Stimulated activated naive CD8-positive, alpha-beta T cell treated with anti-CD3 and anti-CD28 coated beads, Interleukin-15, Interleukin-2, amounts not matched to agents 100 ng/mL and 50 ng/mL, for 24 hours (primary cell): ENCODE measurements at regions not wholly inside any gene's neighbourhood (a gene's known extent, or its start where the extent isn't known, plus 50 kb on each side); places are given as distances from the start of the nearest gene placed in this dataset.
A peak's percentile ranks its signal among the peaks of the same experiment; 100 is the strongest.
"Not testable (repeated sequence)": the region's sequence is repeated elsewhere in the genome, so short reads cannot be mapped to it uniquely, and the experiment has no call there.

Experiments used
- H3K27ac Mint-ChIP-seq: one replicate; pipeline ENCODE4 v1.8.0; 2021; ENCODE audit warnings: mild to moderate bottlenecking, mixed read lengths
- H3K27me3 Mint-ChIP-seq: one replicate; pipeline ENCODE4 v1.8.0; 2021; ENCODE audit warnings: mixed read lengths
- H3K36me3 Mint-ChIP-seq: one replicate; pipeline ENCODE4 v1.8.0; 2021; ENCODE audit warnings: low read depth, mixed read lengths
- H3K4me1 Mint-ChIP-seq: one replicate; pipeline ENCODE4 v1.8.0; 2021; ENCODE audit warnings: low read depth, mixed read lengths
- H3K4me3 Mint-ChIP-seq: one replicate; pipeline ENCODE4 v1.8.0; 2021; ENCODE audit warnings: mild to moderate bottlenecking, mixed read lengths
- H3K9me3 Mint-ChIP-seq: one replicate; pipeline ENCODE4 v1.8.0; 2021; ENCODE audit warnings: mixed read lengths

DNA sequence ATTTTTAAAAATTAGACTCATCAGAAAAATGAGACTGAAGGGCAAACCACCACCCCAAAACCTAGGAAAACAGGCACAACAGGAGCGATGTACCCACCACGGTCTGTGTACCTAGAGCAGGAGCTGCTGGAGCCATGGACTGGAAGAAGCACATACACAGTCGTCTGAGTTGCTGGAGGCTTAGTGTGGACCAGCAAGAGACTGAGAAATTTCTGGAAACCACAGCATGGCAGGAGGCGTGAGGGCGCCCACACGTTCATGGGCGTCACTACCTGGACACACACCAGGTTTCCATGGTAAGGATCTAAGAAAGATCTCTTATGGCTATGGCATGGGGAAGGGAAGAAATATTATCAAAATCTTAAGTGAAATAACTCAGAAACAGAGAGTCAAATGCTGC, 91.9 kb downstream of the MED10 start:
- Mint-ChIP-seq H3K27ac (no peak overlapping the region), H3K4me1 (no peaks in the 10 kb centered on the region), H3K4me3 (no peak overlapping the region), H3K27me3 (peaks cover 4% of the 10 kb centered on the region), H3K9me3 (no peaks in the 10 kb centered on the region), H3K36me3 (no peaks in the 10 kb centered on the region)

GRCh38 chr5:6284491-6284890, 93.9 kb downstream of the MED10 start:
- H3K4me1 Mint-ChIP-seq, H3K9me3 Mint-ChIP-seq, H3K27ac Mint-ChIP-seq, H3K4me3 Mint-ChIP-seq, H3K27me3 Mint-ChIP-seq, H3K36me3 Mint-ChIP-seq: not testable (repeated sequence)

DNA sequence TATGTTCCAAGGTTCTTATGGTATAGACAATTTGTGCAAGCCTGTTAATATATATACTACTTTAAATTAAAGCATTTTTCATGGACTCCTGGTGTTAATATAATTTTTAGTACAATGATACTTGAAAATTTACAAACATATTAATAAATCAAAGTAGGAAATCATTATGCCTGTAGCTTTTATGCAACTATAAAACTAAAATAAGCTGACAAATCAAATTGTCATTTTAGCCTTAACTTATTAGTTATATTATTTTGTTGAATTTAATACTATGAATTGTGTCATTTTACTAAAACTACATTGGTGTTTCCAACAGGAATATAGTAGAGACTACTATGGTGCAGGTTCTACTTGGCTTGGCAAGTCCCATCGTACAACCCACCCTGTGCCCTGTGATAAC, 96.0 kb downstream of the MED10 start:
- no peak overlapping the region for H3K27ac Mint-ChIP-seq
- H3K27me3 Mint-ChIP-seq: no peaks in the 10 kb centered on the region
- H3K4me3 Mint-ChIP-seq: no peak overlapping the region
- H3K4me1 Mint-ChIP-seq: no peaks in the 10 kb centered on the region
- no peaks in the 10 kb centered on the region for H3K9me3 Mint-ChIP-seq
- H3K36me3 Mint-ChIP-seq: no peaks in the 10 kb centered on the region

DNA sequence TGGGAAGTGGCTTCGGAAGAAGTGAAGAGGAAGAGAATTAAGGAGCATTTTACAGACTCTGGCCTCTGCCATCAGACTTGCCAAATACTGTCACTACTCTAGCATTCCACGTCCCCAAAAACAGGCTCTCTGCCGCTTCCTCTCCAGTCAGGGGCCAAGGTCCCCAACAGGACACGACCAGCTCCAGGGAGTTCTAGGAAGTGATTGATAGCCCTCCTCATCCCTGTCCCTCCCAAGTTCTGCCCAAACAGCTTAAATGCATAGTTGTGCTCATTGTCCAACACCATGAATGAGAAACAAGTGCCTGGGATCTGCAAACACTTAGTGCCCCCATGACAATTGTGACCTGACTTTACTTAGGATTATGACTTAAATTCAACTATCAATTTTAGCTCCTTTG, 96.5 kb downstream of the MED10 start:
- Mint-ChIP-seq H3K27ac (no peak overlapping the region), H3K4me1 (no peaks in the 10 kb centered on the region), H3K4me3 (no peak overlapping the region), H3K9me3 (no peaks in the 10 kb centered on the region), H3K36me3 (no peaks in the 10 kb centered on the region), H3K27me3 (no peaks in the 10 kb centered on the region)

- H3K27ac Mint-ChIP-seq: no peak overlapping the region
- no peaks in the 10 kb centered on the region for H3K9me3 Mint-ChIP-seq
- H3K27me3 Mint-ChIP-seq: no peaks in the 10 kb centered on the region
Observed at GRCh38 chr5:6280425-6281100, 97.8 kb downstream of the MED10 start.

DNA sequence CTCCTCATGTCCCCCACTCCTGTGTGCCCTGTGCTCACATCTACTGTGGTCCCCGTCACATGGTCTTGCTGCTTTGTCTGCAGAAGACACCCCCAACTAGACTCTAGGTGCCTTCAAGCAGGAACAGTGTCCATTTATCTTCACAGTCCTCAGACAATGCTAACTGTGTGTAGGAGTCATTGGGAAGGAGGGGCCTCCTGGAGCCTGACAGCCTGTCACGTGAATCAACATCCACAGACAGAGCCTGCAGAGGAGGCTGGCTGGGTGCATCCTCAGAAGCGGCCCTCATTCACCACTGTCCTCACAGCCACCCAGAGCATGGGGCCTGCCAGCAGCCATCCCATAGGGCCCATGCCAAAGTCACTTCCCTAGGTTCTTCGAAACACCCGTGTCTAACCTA, 98.7 kb downstream of the MED10 start:
- Mint-ChIP-seq H3K36me3 (no peaks in the 10 kb centered on the region), H3K4me3 (no peak overlapping the region), H3K27ac (no peak overlapping the region), H3K4me1 (peaks cover 7% of the 10 kb centered on the region), H3K9me3 (no peaks in the 10 kb centered on the region), H3K27me3 (no peaks in the 10 kb centered on the region)

More at GRCh38 chr5:6280425-6281100, 97.8 kb downstream of the MED10 start:
- H3K4me3 Mint-ChIP-seq: no peak overlapping the region
- no peaks in the 10 kb centered on the region for H3K4me1 Mint-ChIP-seq
- no peaks in the 10 kb centered on the region for H3K36me3 Mint-ChIP-seq

GRCh38 chr5:6274846-6275543, 103.4 kb downstream of the MED10 start:
- peaks cover 6% of the 10 kb centered on the region for H3K27me3 Mint-ChIP-seq
- H3K36me3 Mint-ChIP-seq: no peaks in the 10 kb centered on the region
- H3K9me3 Mint-ChIP-seq: no peaks in the 10 kb centered on the region
- H3K4me1 Mint-ChIP-seq: peaks cover 13% of the 10 kb centered on the region
- H3K4me3 Mint-ChIP-seq: no peak overlapping the region
- peak overlapping the region; percentile 41 for H3K27ac Mint-ChIP-seq

- Mint-ChIP-seq H3K9me3 (no peaks in the 10 kb centered on the region), H3K27ac (no peak overlapping the region), H3K27me3 (peaks cover 6% of the 10 kb centered on the region), H3K4me1 (peaks cover 13% of the 10 kb centered on the region), H3K4me3 (no peak overlapping the region), H3K36me3 (no peaks in the 10 kb centered on the region)
Observed at GRCh38 chr5:6273749-6274148, 104.6 kb downstream of the MED10 start.

GRCh38 chr5:6273090-6273735, 105.1 kb downstream of the MED10 start:
- H3K36me3 Mint-ChIP-seq: no peaks in the 10 kb centered on the region
- H3K4me3 Mint-ChIP-seq: no peak overlapping the region
- no peaks in the 10 kb centered on the region for H3K9me3 Mint-ChIP-seq
- no peak overlapping the region for H3K27ac Mint-ChIP-seq
- H3K4me1 Mint-ChIP-seq: peaks cover 13% of the 10 kb centered on the region
- H3K27me3 Mint-ChIP-seq: peaks cover 6% of the 10 kb centered on the region

GRCh38 chr5:6269925-6270324, 108.4 kb downstream of the MED10 start:
- Mint-ChIP-seq H3K27ac (no peak overlapping the region), H3K27me3 (peaks cover 6% of the 10 kb centered on the region), H3K9me3 (no peaks in the 10 kb centered on the region), H3K4me3 (no peak overlapping the region), H3K4me1 (peaks cover 9% of the 10 kb centered on the region), H3K36me3 (no peaks in the 10 kb centered on the region)

GRCh38 chr5:6266671-6267197, 111.6 kb downstream of the MED10 start:
- Mint-ChIP-seq H3K27ac (no peak overlapping the region), H3K4me3 (no peak overlapping the region), H3K27me3 (peaks cover 6% of the 10 kb centered on the region), H3K4me1 (peaks cover 22% of the 10 kb centered on the region), H3K36me3 (no peaks in the 10 kb centered on the region), H3K9me3 (no peaks in the 10 kb centered on the region)

DNA sequence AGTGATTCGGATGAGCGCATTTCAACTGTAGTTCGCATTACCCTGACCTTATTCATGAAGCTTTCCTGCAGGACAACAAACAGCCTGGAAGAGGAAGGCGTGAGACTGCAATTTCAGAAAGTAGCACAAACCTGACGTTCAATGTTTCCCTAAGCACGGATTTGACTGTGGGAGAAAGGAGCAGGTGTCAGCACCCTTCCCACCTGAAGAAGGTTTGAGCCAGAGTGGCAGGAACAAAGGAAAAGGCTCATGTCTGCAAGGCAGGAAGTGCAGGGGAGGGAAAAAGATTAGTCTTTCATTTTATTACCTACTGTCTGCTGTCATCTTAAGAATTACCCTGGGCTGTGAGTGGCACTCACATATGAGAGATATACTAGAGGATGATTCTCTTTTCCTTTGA, 114.0 kb downstream of the MED10 start:
- Mint-ChIP-seq H3K27me3 (no peaks in the 10 kb centered on the region), H3K4me1 (peaks cover 31% of the 10 kb centered on the region), H3K27ac (no peak overlapping the region), H3K4me3 (no peak overlapping the region), H3K36me3 (no peaks in the 10 kb centered on the region), H3K9me3 (no peaks in the 10 kb centered on the region)

DNA sequence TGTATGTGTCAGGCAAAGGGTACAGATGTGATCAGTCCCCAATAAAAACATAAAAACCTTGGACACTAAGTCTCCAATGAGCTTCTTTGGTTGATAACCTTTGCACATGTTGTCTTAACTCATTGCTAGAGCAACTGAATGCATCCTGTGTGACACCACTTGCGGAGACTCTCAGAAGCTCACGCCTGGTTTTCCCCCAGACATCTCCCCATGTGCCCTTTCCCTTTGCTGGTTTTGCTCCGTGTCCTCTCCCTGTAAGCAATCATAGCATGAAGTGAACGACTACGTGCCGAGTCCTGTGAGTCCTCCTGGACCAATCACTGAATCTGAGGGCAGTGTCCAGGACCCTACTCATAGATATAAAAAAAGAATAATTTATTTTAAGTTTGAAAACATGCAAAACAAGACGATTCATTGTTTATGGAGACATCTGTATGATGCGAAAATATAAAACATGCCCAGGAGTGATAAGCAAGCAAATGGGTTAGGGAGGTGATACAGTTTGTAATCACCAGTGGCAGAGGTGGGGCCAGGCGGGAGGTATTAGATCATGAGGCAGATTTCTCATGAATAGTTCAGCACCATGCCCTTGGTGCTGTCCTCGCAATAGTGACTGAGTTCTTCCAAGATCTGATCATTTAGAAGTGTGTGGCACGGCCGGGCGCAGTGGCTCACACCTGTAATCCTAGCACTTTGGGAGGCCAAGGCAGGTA, 115.5 kb downstream of the MED10 start:
- H3K27me3 Mint-ChIP-seq: no peaks in the 10 kb centered on the region
- no peaks in the 10 kb centered on the region for H3K9me3 Mint-ChIP-seq
- H3K4me3 Mint-ChIP-seq: no peak overlapping the region
- no peaks in the 10 kb centered on the region for H3K36me3 Mint-ChIP-seq
- H3K27ac Mint-ChIP-seq: no peak overlapping the region
- H3K4me1 Mint-ChIP-seq: peaks cover 31% of the 10 kb centered on the region

DNA sequence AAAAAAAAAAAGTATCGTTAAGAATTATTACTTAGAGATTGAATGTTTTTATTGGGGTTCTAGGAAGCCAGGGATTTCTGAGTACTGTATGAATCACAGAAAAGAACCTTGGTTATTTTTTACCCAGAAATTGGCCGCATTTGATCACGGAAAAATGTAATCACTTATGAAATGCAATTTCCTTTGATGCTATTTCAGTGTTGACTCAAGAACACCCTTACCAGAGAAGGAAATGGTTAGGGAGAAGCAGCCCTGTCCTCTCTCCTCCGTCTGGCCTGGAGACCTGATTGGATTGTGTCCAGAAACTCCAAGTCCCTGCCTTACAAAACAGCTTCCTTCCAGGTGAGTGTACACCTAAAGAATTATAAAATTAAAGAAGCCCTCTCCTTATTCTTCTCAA, 116.7 kb downstream of the MED10 start:
- peak overlapping the region; percentile 76 for H3K27ac Mint-ChIP-seq
- H3K4me1 Mint-ChIP-seq: peaks cover 31% of the 10 kb centered on the region
- no peaks in the 10 kb centered on the region for H3K36me3 Mint-ChIP-seq
- H3K4me3 Mint-ChIP-seq: peak overlapping the region; percentile 4
- H3K27me3 Mint-ChIP-seq: no peaks in the 10 kb centered on the region
- no peaks in the 10 kb centered on the region for H3K9me3 Mint-ChIP-seq

GRCh38 chr5:6261256-6261655, 117.1 kb downstream of the MED10 start:
- Mint-ChIP-seq H3K36me3 (no peaks in the 10 kb centered on the region), H3K4me1 (peaks cover 31% of the 10 kb centered on the region), H3K27me3 (no peaks in the 10 kb centered on the region), H3K27ac (no peak overlapping the region), H3K4me3 (no peak overlapping the region), H3K9me3 (no peaks in the 10 kb centered on the region)
